Fibroblast of villous mesenchyme (primary cell): ENCODE measurements at regions not wholly inside any gene's neighbourhood (a gene's known extent, or its start where the extent isn't known, plus 50 kb on each side); places are given as distances from the start of the nearest gene placed in this dataset.

ENCODE experiments used
- DNase-seq: peaks from one replicate; pipeline ENCODE4 v3.0.0-alpha.2; 2010; ENCODE audit warnings: low read depth
- H3K4me3 ChIP-seq: 2 replicates; pipeline ENCODE4 v1.5.1; 2011; ENCODE audit warnings: low read depth, mild to moderate bottlenecking, low read length
- TF ChIP-seq, protein P1 (sequence below): IDR thresholded peaks from 2 replicates; pipeline ENCODE4 v1.5.1; 2012; ENCODE audit warnings: low read depth, mild to moderate bottlenecking, low read length; ENCODE audit not compliant: insufficient read depth

DNA sequence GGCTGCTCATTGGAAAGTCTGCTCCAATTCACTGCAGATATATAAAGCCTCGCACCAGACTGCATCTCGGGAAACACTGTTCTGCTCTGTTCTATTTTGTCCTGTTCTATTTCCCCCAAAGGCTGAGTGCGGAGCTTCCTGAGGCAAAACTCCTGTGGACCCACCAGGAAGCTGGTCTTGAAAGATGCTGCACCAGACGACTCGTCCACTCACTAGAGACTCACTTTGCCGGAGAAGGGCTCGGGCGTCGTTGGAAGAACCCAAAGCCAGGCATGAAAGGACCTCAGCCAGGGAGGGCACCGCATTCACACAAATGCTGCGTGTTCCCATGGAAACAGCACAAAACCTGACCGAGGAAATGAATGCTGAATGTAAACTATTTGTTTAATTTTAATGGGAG is 331.2 kb upstream of the SFSWAP start:
- DNase-seq, result no peak
- H3K4me3 ChIP-seq, result no peak overlapping the region
- TF ChIP-seq, protein P1, sequence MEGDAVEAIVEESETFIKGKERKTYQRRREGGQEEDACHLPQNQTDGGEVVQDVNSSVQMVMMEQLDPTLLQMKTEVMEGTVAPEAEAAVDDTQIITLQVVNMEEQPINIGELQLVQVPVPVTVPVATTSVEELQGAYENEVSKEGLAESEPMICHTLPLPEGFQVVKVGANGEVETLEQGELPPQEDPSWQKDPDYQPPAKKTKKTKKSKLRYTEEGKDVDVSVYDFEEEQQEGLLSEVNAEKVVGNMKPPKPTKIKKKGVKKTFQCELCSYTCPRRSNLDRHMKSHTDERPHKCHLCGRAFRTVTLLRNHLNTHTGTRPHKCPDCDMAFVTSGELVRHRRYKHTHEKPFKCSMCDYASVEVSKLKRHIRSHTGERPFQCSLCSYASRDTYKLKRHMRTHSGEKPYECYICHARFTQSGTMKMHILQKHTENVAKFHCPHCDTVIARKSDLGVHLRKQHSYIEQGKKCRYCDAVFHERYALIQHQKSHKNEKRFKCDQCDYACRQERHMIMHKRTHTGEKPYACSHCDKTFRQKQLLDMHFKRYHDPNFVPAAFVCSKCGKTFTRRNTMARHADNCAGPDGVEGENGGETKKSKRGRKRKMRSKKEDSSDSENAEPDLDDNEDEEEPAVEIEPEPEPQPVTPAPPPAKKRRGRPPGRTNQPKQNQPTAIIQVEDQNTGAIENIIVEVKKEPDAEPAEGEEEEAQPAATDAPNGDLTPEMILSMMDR, result no peak

DNA sequence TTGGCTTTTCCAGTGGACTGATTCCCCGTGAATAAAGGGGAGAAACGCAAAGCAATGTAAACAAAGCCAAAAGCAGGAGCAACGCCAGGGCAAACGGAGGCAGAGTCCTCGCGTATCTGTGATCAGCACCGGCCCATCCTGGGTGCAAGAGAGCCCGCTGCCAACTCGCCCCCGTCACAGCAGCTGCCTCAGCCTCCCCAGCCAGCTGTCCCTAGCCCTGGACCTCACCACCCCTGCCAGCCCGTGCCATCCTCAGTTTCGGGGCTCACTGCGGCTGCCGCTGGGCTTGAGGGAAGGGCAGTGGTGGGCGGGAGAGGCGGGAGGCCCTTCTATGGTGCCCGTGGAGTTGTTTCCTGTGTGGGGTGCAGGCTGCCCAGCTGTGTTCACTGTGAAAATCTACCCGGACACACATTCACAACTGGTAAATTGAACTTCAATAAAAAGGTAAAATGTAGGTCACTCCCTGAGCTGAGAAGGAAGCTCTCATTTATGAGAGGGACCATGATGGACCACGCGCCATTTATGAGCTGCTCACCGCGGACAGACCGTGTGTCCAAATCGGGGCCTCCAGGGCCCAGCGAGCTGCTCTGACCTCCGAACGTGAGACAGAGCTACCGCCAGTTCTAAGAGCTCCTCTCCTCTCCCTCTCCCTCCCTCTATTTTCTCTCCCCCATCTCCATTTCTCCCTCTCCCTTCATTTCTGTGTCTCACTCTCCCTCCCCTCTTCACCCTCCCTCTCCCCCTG is 330.5 kb upstream of the SFSWAP start:
- TF ChIP-seq, protein P1, result no peak
- no peak overlapping the region for H3K4me3 ChIP-seq

DNA sequence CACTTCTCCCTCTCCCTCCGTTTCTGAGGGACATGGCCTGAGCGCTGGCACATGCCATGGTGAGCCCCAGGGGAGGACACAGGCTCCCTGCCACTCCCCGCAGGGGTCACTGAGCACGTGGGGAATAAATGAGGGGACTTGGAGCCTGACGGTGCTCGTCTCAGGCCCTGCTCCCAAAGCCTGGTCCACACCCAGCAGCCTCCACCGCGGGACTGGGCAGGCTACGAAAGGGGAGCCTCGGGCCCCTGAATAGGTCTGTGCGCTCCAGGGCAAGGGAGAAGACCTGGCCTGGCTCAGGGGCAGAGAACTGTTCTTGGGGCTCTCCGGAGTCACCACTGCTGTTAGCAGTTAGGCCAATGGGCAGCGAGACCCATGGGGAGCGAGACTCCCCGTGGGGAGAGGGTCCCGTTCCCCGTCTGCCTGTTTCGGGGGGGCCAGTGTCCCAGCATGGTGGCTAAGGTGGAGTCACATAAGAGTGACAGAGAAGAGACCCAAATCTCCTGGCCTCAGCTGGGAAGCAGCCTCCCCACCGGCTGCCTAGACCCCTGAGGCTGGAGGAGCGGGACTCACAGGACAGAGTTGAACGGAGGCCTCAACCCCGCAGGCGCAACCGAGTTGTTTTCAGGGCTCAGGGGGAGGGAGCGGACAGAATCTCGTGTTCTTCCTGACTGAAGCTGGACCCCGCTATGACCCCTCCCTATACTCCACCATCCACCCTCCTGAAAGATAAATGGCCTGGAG is 329.8 kb upstream of the SFSWAP start:
- H3K4me3 ChIP-seq, result no peak overlapping the region
- DNase-seq, result no peak
- TF ChIP-seq, protein P1, result no peak

More for the DNA sequence above, 330.5 kb upstream of the SFSWAP start:
- DNase-seq, result no peak

- DNase-seq, result no peak
- TF ChIP-seq, protein P1, result no peak
These were observed 329.0 kb upstream of the SFSWAP start for GRCh38 chr12:131381716-131382430.

DNA sequence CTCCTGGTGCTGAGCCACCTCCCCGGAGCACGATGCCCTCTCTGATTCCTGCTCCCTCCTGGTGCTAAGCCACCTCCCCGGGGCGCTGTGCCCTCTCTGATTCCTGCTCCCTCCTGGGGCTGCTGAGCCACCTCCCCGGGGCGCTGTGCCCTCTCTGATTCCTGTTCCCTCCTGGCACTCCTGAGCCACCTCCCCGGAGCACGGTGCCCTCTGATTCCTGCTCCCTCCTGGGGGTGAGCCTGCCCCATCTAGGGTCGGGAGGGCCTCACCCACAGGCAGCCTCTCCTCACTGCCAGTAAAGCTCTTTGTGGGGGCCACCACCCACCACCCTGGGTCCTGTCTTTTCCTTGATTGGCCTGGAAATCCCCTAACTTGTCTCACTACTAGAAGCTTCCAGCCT is 327.6 kb upstream of the SFSWAP start:
- no peak overlapping the region for H3K4me3 ChIP-seq
- TF ChIP-seq, protein P1, result no peak
- no peak for DNase-seq

More at GRCh38 chr12:131381716-131382430, 329.0 kb upstream of the SFSWAP start:
- H3K4me3 ChIP-seq, result no peak overlapping the region

- DNase-seq, result no peak
- no peak overlapping the region for H3K4me3 ChIP-seq
- TF ChIP-seq, protein P1, result no peak
These were observed 326.9 kb upstream of the SFSWAP start for GRCh38 chr12:131383741-131384543.
